IMR-90 (cell line): ENCODE measurements at regions not wholly inside any gene's neighbourhood (a gene's known extent, or its start where the extent isn't known, plus 50 kb on each side); places are given as distances from the start of the nearest gene placed in this dataset.

Experiments
- CTCF ChIP-seq: conservative IDR thresholded peaks from 2 replicates; pipeline ENCODE4 v1.5.1; 2012; ENCODE audit warnings: mild to moderate bottlenecking, low read depth, low read length, improper control_type of control experiment
- MAZ ChIP-seq: IDR thresholded peaks from 2 replicates; pipeline ENCODE4 v1.6.1; 2012; ENCODE audit warnings: low read depth, mild to moderate bottlenecking, low read length, improper control_type of control experiment, moderate library complexity, borderline replicate concordance
- MXI1 ChIP-seq: IDR thresholded peaks from 2 replicates; pipeline ENCODE4 v1.6.1; 2012; ENCODE audit warnings: low read depth, mild to moderate bottlenecking, low read length, moderate library complexity, borderline replicate concordance
- POLR2A ChIP-seq: IDR thresholded peaks from 2 replicates; pipeline ENCODE4 v1.6.1; 2012; ENCODE audit warnings: mild to moderate bottlenecking, low read depth, low read length
- RAD21 ChIP-seq: IDR thresholded peaks from 2 replicates; pipeline ENCODE4 v1.6.1; 2012; ENCODE audit warnings: low read length, improper control_type of control experiment
- RCOR1 ChIP-seq: IDR thresholded peaks from 2 replicates; pipeline ENCODE4 v1.6.1; 2012; ENCODE audit warnings: mild to moderate bottlenecking, low read length, improper control_type of control experiment; ENCODE audit not compliant: insufficient replicate concordance
- SMC3 ChIP-seq: fragments of 150-350 bp; IDR thresholded peaks from 2 replicates; pipeline ENCODE4 v1.6.1; 2016; ENCODE audit warnings: low read depth, mild to moderate bottlenecking, antibody characterized with exemption, low read length, moderate library complexity

GRCh38 chr7:17140406-17140805, 158.0 kb upstream of the AHR start:
- no peak for TF ChIP-seq CTCF
- no peak for TF ChIP-seq RCOR1
- TF ChIP-seq MXI1 = no peak
- no peak for TF ChIP-seq POLR2A
- TF ChIP-seq RAD21 = no peak
- TF ChIP-seq MAZ = no peak
- TF ChIP-seq SMC3 = no peak
